ENCODE measurements at regions not wholly inside any gene's neighbourhood (a gene's known extent, or its start where the extent isn't known, plus 50 kb on each side); places are given as distances from the start of the nearest gene placed in this dataset.

GRCh38 chr4:141962486-141962885 lies 326.1 kb downstream of the IL15 start (continued):
- TF ChIP-seq, protein P1, sequence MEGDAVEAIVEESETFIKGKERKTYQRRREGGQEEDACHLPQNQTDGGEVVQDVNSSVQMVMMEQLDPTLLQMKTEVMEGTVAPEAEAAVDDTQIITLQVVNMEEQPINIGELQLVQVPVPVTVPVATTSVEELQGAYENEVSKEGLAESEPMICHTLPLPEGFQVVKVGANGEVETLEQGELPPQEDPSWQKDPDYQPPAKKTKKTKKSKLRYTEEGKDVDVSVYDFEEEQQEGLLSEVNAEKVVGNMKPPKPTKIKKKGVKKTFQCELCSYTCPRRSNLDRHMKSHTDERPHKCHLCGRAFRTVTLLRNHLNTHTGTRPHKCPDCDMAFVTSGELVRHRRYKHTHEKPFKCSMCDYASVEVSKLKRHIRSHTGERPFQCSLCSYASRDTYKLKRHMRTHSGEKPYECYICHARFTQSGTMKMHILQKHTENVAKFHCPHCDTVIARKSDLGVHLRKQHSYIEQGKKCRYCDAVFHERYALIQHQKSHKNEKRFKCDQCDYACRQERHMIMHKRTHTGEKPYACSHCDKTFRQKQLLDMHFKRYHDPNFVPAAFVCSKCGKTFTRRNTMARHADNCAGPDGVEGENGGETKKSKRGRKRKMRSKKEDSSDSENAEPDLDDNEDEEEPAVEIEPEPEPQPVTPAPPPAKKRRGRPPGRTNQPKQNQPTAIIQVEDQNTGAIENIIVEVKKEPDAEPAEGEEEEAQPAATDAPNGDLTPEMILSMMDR (IDR thresholded peaks at IDR 0.05 in 2 of 3, conservative IDR thresholded peaks at IDR 0.05 in 1 of 3; ENCODE audit: borderline replicate concordance in 1 of 3, insufficient read depth in 1 of 3, low read depth in 2 of 3, low read length in 2 of 3): no peak
- TF ChIP-seq EZH2 (IDR thresholded peaks at IDR 0.05) (no peak), EGR1 (IDR thresholded peaks at IDR 0.05; ENCODE audit: low read depth) (no peak), POLR2A (IDR thresholded peaks at IDR 0.05; ENCODE audit: borderline replicate concordance, extremely low read depth, insufficient read depth, insufficient read length) (no peak)

DNA sequence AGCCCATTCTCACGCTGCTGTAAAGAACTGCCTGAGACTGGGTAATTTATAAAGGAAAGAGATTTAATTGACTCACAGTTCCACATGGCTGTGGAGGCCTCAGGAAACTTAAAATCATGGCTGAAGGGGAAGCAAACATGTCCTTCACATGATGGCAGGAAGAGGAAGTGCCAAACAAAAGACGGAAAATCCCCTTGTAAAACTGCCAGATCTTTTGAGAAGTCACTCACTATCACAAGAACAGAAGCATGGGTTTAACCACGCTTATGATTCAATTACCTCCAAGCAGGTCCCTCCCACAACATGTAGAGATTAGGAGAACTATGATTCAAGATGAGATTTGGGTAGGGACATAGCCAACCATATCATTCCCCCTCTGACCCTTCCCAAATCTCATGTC lies 335.5 kb downstream of the IL15 start:
- RAD21 ChIA-PET (ENCODE audit: low non-redundant PET in 1 of 2, low total read pairs in 2 of 2, uncharacterized antibody in 2 of 2, unreplicated experiment in 2 of 2): no interaction called here
- Histone ChIP-seq H2AFZ (ENCODE audit: low read depth, low read length, poor library complexity, severe bottlenecking) (no peak overlapping the region), H3K27ac (ENCODE audit: low read depth, low read length) (no peak overlapping the region), H4K20me1 (ENCODE audit: insufficient read depth) (no peaks in the 10 kb centered on the region), H3K9me2 (ENCODE audit: insufficient read depth) (no peaks in the 10 kb centered on the region), H3K4me1 (ENCODE audit: control insufficient read depth in 1 of 2, insufficient read depth in 2 of 2, low read length in 2 of 2) (no peaks in the 10 kb centered on the region), H3K4me3 (replicated peaks in 1 of 2; ENCODE audit: low read depth in 1 of 2, low read length in 2 of 2) (no peak overlapping the region), H3K9me3 (ENCODE audit: control insufficient read depth in 1 of 2, insufficient read depth in 1 of 2, low read depth in 1 of 2, low read length in 2 of 2) (no peaks in the 10 kb centered on the region), H3K4me2 (ENCODE audit: low read length) (no peak overlapping the region), H3K9ac (ENCODE audit: low read length) (no peak overlapping the region), H3K79me2 (ENCODE audit: insufficient read depth, low read length) (no peaks in the 10 kb centered on the region), H3K36me3 (ENCODE audit: control insufficient read depth in 1 of 2, insufficient read depth in 2 of 2, low read length in 2 of 2) (no peaks in the 10 kb centered on the region), H3K27me3 (ENCODE audit: insufficient read depth, low read length) (no peaks in the 10 kb centered on the region)
- POLR2A ChIA-PET: no interaction called here
- DNase-seq (ENCODE audit: low read depth, low spot score) (no peak), ATAC-seq (no peak)
- TF ChIP-seq TCF7L2 (IDR thresholded peaks at IDR 0.05; ENCODE audit: borderline replicate concordance, extremely low read depth, insufficient read depth, insufficient read length): no peak
- no peak for TF ChIP-seq SIN3A (IDR thresholded peaks at IDR 0.05; ENCODE audit: low read depth)
- TF ChIP-seq, protein P1 (IDR thresholded peaks at IDR 0.05 in 2 of 3, conservative IDR thresholded peaks at IDR 0.05 in 1 of 3; ENCODE audit: borderline replicate concordance in 1 of 3, insufficient read depth in 1 of 3, low read depth in 2 of 3, low read length in 2 of 3): no peak
- BruUV-seq (replicated peaks): no TSS peak
- CTCF ChIA-PET: no interaction called here
- intact Hi-C loops (cut with micrococcal nuclease): no loop called here
